ENCODE measurements at regions not wholly inside any gene's neighbourhood (a gene's known extent, or its start where the extent isn't known, plus 50 kb on each side); places are given as distances from the start of the nearest gene placed in this dataset.

- Histone ChIP-seq H3K79me2 (ENCODE audit: insufficient read depth, low read length) (no peaks in the 10 kb centered on the region), H4K20me1 (ENCODE audit: insufficient read depth, low read length) (no peaks in the 10 kb centered on the region), H3K4me3 (ENCODE audit: insufficient read depth, low read length) (no peak overlapping the region), H3K27ac (ENCODE audit: low read depth, low read length) (no peak overlapping the region), H3K4me1 (ENCODE audit: insufficient read depth, low read length) (no peaks in the 10 kb centered on the region), H2AFZ (ENCODE audit: low read length) (no peak overlapping the region), H3K4me2 (ENCODE audit: insufficient read depth, low read length) (no peak overlapping the region), H3K27me3 (ENCODE audit: insufficient read depth, low read length) (no peaks in the 10 kb centered on the region), H3K9me3 (ENCODE audit: low read depth, low read length) (no peaks in the 10 kb centered on the region), H3K36me3 (ENCODE audit: insufficient read depth, low read length) (no peaks in the 10 kb centered on the region)
- no peak for DNase-seq (ENCODE audit: insufficient read length, low spot score, missing footprints)
- TF ChIP-seq CTCF (IDR thresholded peaks at IDR 0.05; ENCODE audit: extremely low read depth, low read depth, low read length): no peak
Observed at GRCh38 chr1:57866998-57867397, 443.1 kb upstream of the DAB1 start.

GRCh38 chr1:57860931-57861565, 437.2 kb upstream of the DAB1 start:
- Histone ChIP-seq H3K27ac (ENCODE audit: low read depth, low read length) (no peak overlapping the region), H3K79me2 (ENCODE audit: insufficient read depth, low read length) (no peaks in the 10 kb centered on the region), H3K4me2 (ENCODE audit: insufficient read depth, low read length) (no peak overlapping the region), H3K27me3 (ENCODE audit: insufficient read depth, low read length) (no peaks in the 10 kb centered on the region), H2AFZ (ENCODE audit: low read length) (no peak overlapping the region), H3K9me3 (ENCODE audit: low read depth, low read length) (no peaks in the 10 kb centered on the region), H3K36me3 (ENCODE audit: insufficient read depth, low read length) (no peaks in the 10 kb centered on the region), H3K4me3 (ENCODE audit: insufficient read depth, low read length) (no peak overlapping the region), H3K4me1 (ENCODE audit: insufficient read depth, low read length) (no peaks in the 10 kb centered on the region), H4K20me1 (ENCODE audit: insufficient read depth, low read length) (no peaks in the 10 kb centered on the region)
- TF ChIP-seq CTCF (IDR thresholded peaks at IDR 0.05; ENCODE audit: extremely low read depth, low read depth, low read length): no peak
- no peak for DNase-seq (ENCODE audit: insufficient read length, low spot score, missing footprints)

- Histone ChIP-seq H3K9me3 (ENCODE audit: low read depth, low read length) (no peaks in the 10 kb centered on the region), H4K20me1 (ENCODE audit: insufficient read depth, low read length) (no peaks in the 10 kb centered on the region), H3K79me2 (ENCODE audit: insufficient read depth, low read length) (no peaks in the 10 kb centered on the region), H3K27me3 (ENCODE audit: insufficient read depth, low read length) (no peaks in the 10 kb centered on the region), H3K27ac (ENCODE audit: low read depth, low read length) (no peak overlapping the region), H3K4me1 (ENCODE audit: insufficient read depth, low read length) (no peaks in the 10 kb centered on the region), H3K4me2 (ENCODE audit: insufficient read depth, low read length) (no peak overlapping the region), H3K4me3 (ENCODE audit: insufficient read depth, low read length) (no peak overlapping the region), H3K36me3 (ENCODE audit: insufficient read depth, low read length) (no peaks in the 10 kb centered on the region), H2AFZ (ENCODE audit: low read length) (no peak overlapping the region)
- TF ChIP-seq CTCF (IDR thresholded peaks at IDR 0.05; ENCODE audit: extremely low read depth, low read depth, low read length): no peak
- DNase-seq (ENCODE audit: insufficient read length, low spot score, missing footprints): no peak
Observed at GRCh38 chr1:57860325-57860724, 436.5 kb upstream of the DAB1 start.

- Histone ChIP-seq H2AFZ (ENCODE audit: low read length) (no peak overlapping the region), H3K36me3 (ENCODE audit: insufficient read depth, low read length) (no peaks in the 10 kb centered on the region), H3K4me3 (ENCODE audit: insufficient read depth, low read length) (no peak overlapping the region), H4K20me1 (ENCODE audit: insufficient read depth, low read length) (no peaks in the 10 kb centered on the region), H3K4me2 (ENCODE audit: insufficient read depth, low read length) (no peak overlapping the region), H3K79me2 (ENCODE audit: insufficient read depth, low read length) (no peaks in the 10 kb centered on the region), H3K27me3 (ENCODE audit: insufficient read depth, low read length) (no peaks in the 10 kb centered on the region), H3K4me1 (ENCODE audit: insufficient read depth, low read length) (no peaks in the 10 kb centered on the region), H3K9me3 (ENCODE audit: low read depth, low read length) (no peaks in the 10 kb centered on the region), H3K27ac (ENCODE audit: low read depth, low read length) (no peak overlapping the region)
- no peak for TF ChIP-seq CTCF (IDR thresholded peaks at IDR 0.05; ENCODE audit: extremely low read depth, low read depth, low read length)
- DNase-seq (ENCODE audit: insufficient read length, low spot score, missing footprints): no peak
Observed at GRCh38 chr1:57858740-57859139, 434.9 kb upstream of the DAB1 start.
